Esophagus muscularis mucosa (tissue), 4 donors: ENCODE measurements at regions not wholly inside any gene's neighbourhood (a gene's known extent, or its start where the extent isn't known, plus 50 kb on each side); places are given as distances from the start of the nearest gene placed in this dataset.

Experiments used
- CTCF ChIP-seq, 3 experiments: fragments of 200-600 bp in 2 of 3; fragments of 450-650 bp in 1 of 3; sonication (generic) in 2 of 3; IDR thresholded peaks; one replicate each; pipeline ENCODE4 v1.5.1; 2017 to 2019; ENCODE audit warnings: antibody characterized with exemption in 3 of 3, mild to moderate bottlenecking in 2 of 3, moderate library complexity in 1 of 3
- EP300 ChIP-seq: sonication (generic); formaldehyde crosslinking; IDR thresholded peaks from one replicate; pipeline ENCODE4 v1.6.1; 2017; ENCODE audit warnings: antibody characterized with exemption
- POLR2A ChIP-seq: fragments of 450-650 bp; IDR thresholded peaks from one replicate; pipeline ENCODE4 v1.6.1; 2017; ENCODE audit warnings: antibody characterized with exemption, moderate library complexity, mild to moderate bottlenecking, low read depth
- POLR2AphosphoS5 ChIP-seq, 2 donors: sonication (generic); formaldehyde crosslinking; IDR thresholded peaks; one replicate each; pipeline ENCODE4 v1.6.1; 2017; ENCODE audit warnings: antibody characterized with exemption in 2 of 2

- TF ChIP-seq CTCF (IDR thresholded peaks at IDR 0.05): no peak
- TF ChIP-seq EP300: no peak
- TF ChIP-seq POLR2AphosphoS5 (IDR thresholded peaks at IDR 0.05): no peak
- no peak for TF ChIP-seq POLR2A
These were observed 502.5 kb downstream of the GRXCR1 start for GRCh38 chr4:43394976-43395375.
